Tibial artery (tissue), 4 donors: ENCODE measurements at regions not wholly inside any gene's neighbourhood (a gene's known extent, or its start where the extent isn't known, plus 50 kb on each side); places are given as distances from the start of the nearest gene placed in this dataset.

Source experiments
- DNase-seq, 2 donors: peaks; one replicate each; pipeline ENCODE4 v3.0.0-alpha.2; 2019
- H3K27ac ChIP-seq, 2 donors: fragments of 200-600 bp; sonication (generic) in 1 of 2; 1 replicate in 1 of 2; 2 replicates in 1 of 2; pipeline ENCODE4 v1.5.1; 2018 to 2019; ENCODE audit warnings: mild to moderate bottlenecking in 1 of 2
- H3K27me3 ChIP-seq, 2 donors: fragments of 200-600 bp; sonication (generic) in 1 of 2; one replicate each; pipeline versions ENCODE4 v1.5.1 to v1.6.0; 2016 to 2019
- H3K36me3 ChIP-seq, 3 donors: fragments of 200-600 bp; sonication (generic) in 2 of 3; one replicate each; pipeline ENCODE4 v1.5.1; 2016 to 2019; ENCODE audit warnings: mild to moderate bottlenecking in 2 of 3
- H3K4me1 ChIP-seq, 4 donors: fragments of 200-600 bp; sonication (generic) in 2 of 4; 1 replicate in 3 of 4; 2 replicates in 1 of 4; pipeline ENCODE4 v1.5.1; 2016 to 2019
- H3K4me3 ChIP-seq, 2 donors: fragments of 200-600 bp; sonication (generic) in 1 of 2; 1 replicate in 1 of 2; 2 replicates in 1 of 2; pipeline ENCODE4 v1.5.1; 2018 to 2019; ENCODE audit warnings: mild to moderate bottlenecking in 2 of 2
- H3K9me3 ChIP-seq, 3 donors: fragments of 200-600 bp; sonication (generic) in 1 of 3; one replicate each; pipeline ENCODE4 v1.5.1; 2016 to 2019
- CTCF ChIP-seq, 2 experiments: fragments of 200-600 bp in 1 of 2; fragments of 450-650 bp in 1 of 2; IDR thresholded peaks; one replicate each; pipeline ENCODE4 v1.5.1; 2017 to 2019; ENCODE audit warnings: antibody characterized with exemption in 2 of 2, mild to moderate bottlenecking in 1 of 2, moderate library complexity in 1 of 2
- intact Hi-C: fragments of 100-400 bp; cut with DNase I; formaldehyde crosslinking; loops from one replicate; pipeline ENCODE4 v1.15.0; 2023; ENCODE audit warnings: low total_unique reads

- H3K36me3 ChIP-seq = no peaks in the 10 kb centered on the region
- no peaks in the 10 kb centered on the region for H3K27me3 ChIP-seq
- peak in 1 of 2 experiments; percentile 19 for TF ChIP-seq CTCF (IDR thresholded peaks at IDR 0.05)
- intact Hi-C loops = loop anchor here (10.0 kb wide), 1 partner anchor 235 kb away; no protein-coding TSS in a partner anchor
- H3K4me3 ChIP-seq = no peak overlapping the region
- no peak for DNase-seq
- H3K4me1 ChIP-seq = peaks cover 0 to 22% (median 0%) of the 10 kb centered on the region in 4 donors
- H3K27ac ChIP-seq = no peak overlapping the region
- no peaks in the 10 kb centered on the region for H3K9me3 ChIP-seq
Measured at GRCh38 chrX:45749375-45749774, 548.7 kb upstream of the DIPK2B start.

- H3K4me1 ChIP-seq = peaks cover 0 to 22% (median 0%) of the 10 kb centered on the region in 4 donors
- H3K9me3 ChIP-seq = no peaks in the 10 kb centered on the region
- no peak for DNase-seq
- no peak overlapping the region for H3K27ac ChIP-seq
- no peak for TF ChIP-seq CTCF (IDR thresholded peaks at IDR 0.05)
- intact Hi-C loops = loop anchor here (10.0 kb wide), 1 partner anchor 234 kb away; no protein-coding TSS in a partner anchor
- H3K27me3 ChIP-seq = no peaks in the 10 kb centered on the region
- no peaks in the 10 kb centered on the region for H3K36me3 ChIP-seq
- H3K4me3 ChIP-seq = no peak overlapping the region
Measured at GRCh38 chrX:45748369-45748774, 547.7 kb upstream of the DIPK2B start.

GRCh38 chrX:45747905-45748304 lies 547.2 kb upstream of the DIPK2B start:
- H3K36me3 ChIP-seq = no peaks in the 10 kb centered on the region
- no peaks in the 10 kb centered on the region for H3K9me3 ChIP-seq
- no peak for DNase-seq
- H3K27me3 ChIP-seq = no peaks in the 10 kb centered on the region
- H3K4me1 ChIP-seq = peaks cover 0 to 22% (median 0%) of the 10 kb centered on the region in 4 donors
- no peak overlapping the region for H3K4me3 ChIP-seq
- no peak overlapping the region for H3K27ac ChIP-seq
- intact Hi-C loops = loop anchor here (10.0 kb wide), 1 partner anchor 233 kb away; no protein-coding TSS in a partner anchor
- no peak for TF ChIP-seq CTCF (IDR thresholded peaks at IDR 0.05)

- no peak for TF ChIP-seq CTCF (IDR thresholded peaks at IDR 0.05)
- H3K4me3 ChIP-seq = no peak overlapping the region
- no peak for DNase-seq
- intact Hi-C loops = loop anchor here (10.0 kb wide), 1 partner anchor 231 kb away; no protein-coding TSS in a partner anchor
- no peaks in the 10 kb centered on the region for H3K27me3 ChIP-seq
- no peaks in the 10 kb centered on the region for H3K9me3 ChIP-seq
- no peaks in the 10 kb centered on the region for H3K36me3 ChIP-seq
- H3K27ac ChIP-seq = no peak overlapping the region
- H3K4me1 ChIP-seq = peaks cover 0 to 9% (median 0%) of the 10 kb centered on the region in 4 donors
Measured at GRCh38 chrX:45745479-45745878, 544.8 kb upstream of the DIPK2B start.

- H3K4me1 ChIP-seq = peaks cover 0 to 6% (median 0%) of the 10 kb centered on the region in 4 donors
- H3K9me3 ChIP-seq = no peaks in the 10 kb centered on the region
- no peaks in the 10 kb centered on the region for H3K36me3 ChIP-seq
- H3K27ac ChIP-seq = no peak overlapping the region
- no peak for DNase-seq
- no peaks in the 10 kb centered on the region for H3K27me3 ChIP-seq
- no peak for TF ChIP-seq CTCF (IDR thresholded peaks at IDR 0.05)
- intact Hi-C loops = loop anchor here (10.0 kb wide), 1 partner anchor 229 kb away; no protein-coding TSS in a partner anchor
- no peak overlapping the region for H3K4me3 ChIP-seq
Measured at GRCh38 chrX:45743906-45744625, 543.4 kb upstream of the DIPK2B start.
